HG02610 (cell line): ENCODE measurements at regions not wholly inside any gene's neighbourhood (a gene's known extent, or its start where the extent isn't known, plus 50 kb on each side); places are given as distances from the start of the nearest gene placed in this dataset.

Experiments used
- ATAC-seq: cut with Tn5 transposase; IDR thresholded peaks from one replicate; pipeline ENCODE4 v1.9.1; 2021; ENCODE audit warnings: mild to moderate bottlenecking, moderate library complexity; ENCODE audit not compliant: unreplicated experiment

- ATAC-seq = no peak
Observed at GRCh38 chr12:87930033-87930432, 99.2 kb downstream of the C12orf50 start.

GRCh38 chr12:87929346-87929745, 99.9 kb downstream of the C12orf50 start:
- ATAC-seq = no peak

GRCh38 chr12:87928031-87928430, 101.2 kb downstream of the C12orf50 start:
- ATAC-seq = no peak

- no peak for ATAC-seq
Observed at GRCh38 chr12:87925021-87925420, 104.2 kb downstream of the C12orf50 start.

- ATAC-seq = no peak
Observed at GRCh38 chr12:87924149-87924548, 105.1 kb downstream of the C12orf50 start.

- ATAC-seq = no peak
Observed at GRCh38 chr12:87923361-87923760, 105.8 kb downstream of the C12orf50 start.

- no peak for ATAC-seq
Observed at GRCh38 chr12:87922736-87923135, 106.5 kb downstream of the C12orf50 start.

GRCh38 chr12:87921621-87922020, 107.6 kb downstream of the C12orf50 start:
- ATAC-seq = no peak

- no peak for ATAC-seq
Observed at GRCh38 chr12:87920139-87920538, 109.1 kb downstream of the C12orf50 start.

- ATAC-seq = no peak
Observed at GRCh38 chr12:87901457-87901856, 127.7 kb downstream of the C12orf50 start.

GRCh38 chr12:87897662-87898061, 131.5 kb downstream of the C12orf50 start:
- ATAC-seq = no peak

- no peak for ATAC-seq
Observed at GRCh38 chr12:87883806-87884205, 145.4 kb downstream of the C12orf50 start.

GRCh38 chr12:87879141-87879540, 150.1 kb downstream of the C12orf50 start:
- ATAC-seq = no peak

- ATAC-seq = no peak
Observed at GRCh38 chr12:87870493-87871460, 158.4 kb downstream of the C12orf50 start.

GRCh38 chr12:87870061-87870460, 159.1 kb downstream of the C12orf50 start:
- no peak for ATAC-seq

GRCh38 chr12:87866578-87867292, 162.5 kb downstream of the C12orf50 start:
- peak; percentile 38 for ATAC-seq

- no peak for ATAC-seq
Observed at GRCh38 chr12:87861791-87862190, 167.4 kb downstream of the C12orf50 start.

- no peak for ATAC-seq
Observed at GRCh38 chr12:87853448-87854003, 175.7 kb downstream of the C12orf50 start.

- no peak for ATAC-seq
Observed at GRCh38 chr12:87849074-87849473, 180.1 kb downstream of the C12orf50 start.

GRCh38 chr12:87848248-87848868, 180.8 kb downstream of the C12orf50 start:
- ATAC-seq = peak; percentile 55

- no peak for ATAC-seq
Observed at GRCh38 chr12:87847147-87847546, 182.1 kb downstream of the C12orf50 start.
